GM23248 (cell line): ENCODE measurements at regions not wholly inside any gene's neighbourhood (a gene's known extent, or its start where the extent isn't known, plus 50 kb on each side); places are given as distances from the start of the nearest gene placed in this dataset.

Experiments
- DNase-seq: peaks from one replicate; pipeline ENCODE4 v3.0.0-alpha.2; 2015
- H2AFZ ChIP-seq: fragments of 200-600 bp; sonication (generic); 2 replicates; pipeline ENCODE4 v1.6.1; 2016; ENCODE audit warnings: antibody characterized with exemption
- H3F3A ChIP-seq: fragments of 200-600 bp; sonication (generic); 2 replicates; pipeline ENCODE4 v1.6.1; 2016; ENCODE audit warnings: mild to moderate bottlenecking, antibody characterized with exemption, mixed run types; ENCODE audit not compliant: insufficient read depth
- H3K27ac ChIP-seq: fragments of 200-600 bp; sonication (generic); 2 replicates; pipeline ENCODE4 v1.5.1; 2016; ENCODE audit warnings: mild to moderate bottlenecking
- H3K27me3 ChIP-seq: fragments of 200-600 bp; sonication (generic); replicated peaks from 2 replicates; pipeline ENCODE4 v1.6.1; 2016; ENCODE audit warnings: mild to moderate bottlenecking; ENCODE audit not compliant: insufficient read depth
- H3K36me3 ChIP-seq: fragments of 200-600 bp; sonication (generic); 2 replicates; pipeline ENCODE4 v1.6.1; 2016; ENCODE audit warnings: low read depth, mild to moderate bottlenecking
- H3K4me1 ChIP-seq: fragments of 200-600 bp; sonication (generic); 2 replicates; pipeline ENCODE4 v1.6.1; 2016; ENCODE audit warnings: mild to moderate bottlenecking; ENCODE audit not compliant: insufficient read depth
- H3K4me2 ChIP-seq: fragments of 200-600 bp; sonication (generic); one replicate; pipeline ENCODE4 v1.6.1; 2016; ENCODE audit warnings: mild to moderate bottlenecking; ENCODE audit not compliant: unreplicated experiment
- H3K4me3 ChIP-seq: fragments of 200-600 bp; sonication (generic); 2 replicates; pipeline ENCODE4 v1.5.1; 2016; ENCODE audit warnings: mild to moderate bottlenecking
- H3K79me2 ChIP-seq: fragments of 200-600 bp; sonication (generic); 2 replicates; pipeline ENCODE4 v1.6.1; 2016; ENCODE audit warnings: mild to moderate bottlenecking; ENCODE audit not compliant: insufficient read depth
- H3K9ac ChIP-seq: fragments of 200-600 bp; sonication (generic); 2 replicates; pipeline ENCODE4 v1.6.1; 2016; ENCODE audit warnings: mild to moderate bottlenecking
- H3K9me2 ChIP-seq: fragments of 200-600 bp; sonication (generic); 2 replicates; pipeline ENCODE4 v1.6.1; 2016; ENCODE audit warnings: mixed run types, mild to moderate bottlenecking, moderate library complexity; ENCODE audit not compliant: insufficient read depth
- H3K9me3 ChIP-seq: fragments of 200-600 bp; sonication (generic); one replicate; pipeline ENCODE4 v1.6.1; 2017; ENCODE audit warnings: low read depth
- H4K20me1 ChIP-seq: fragments of 200-600 bp; sonication (generic); 2 replicates; pipeline ENCODE4 v1.6.0; 2016; ENCODE audit not compliant: insufficient read depth
- EZH2 ChIP-seq: fragments of 200-600 bp; sonication (generic); IDR thresholded peaks from 2 replicates; pipeline ENCODE4 v1.6.1; 2018; ENCODE audit warnings: antibody characterized with exemption, mild to moderate bottlenecking; ENCODE audit not compliant: insufficient read depth, poor library complexity, severe bottlenecking
- EZH2phosphoT487 ChIP-seq: fragments of 200-600 bp; sonication (generic); IDR thresholded peaks from 2 replicates; pipeline ENCODE4 v1.6.1; 2018; ENCODE audit warnings: antibody characterized with exemption, moderate library complexity, mild to moderate bottlenecking, low read depth; ENCODE audit not compliant: insufficient read depth
- WGBS, 2 experiments: methylation state at CpG; one replicate each; pipeline ENCODE4 v1.1.6; 2015 to 2017; ENCODE audit warnings: low lambda C conversion rate in 2 of 2, low coverage in 1 of 2; ENCODE audit errors: missing lambda C conversion rate in 2 of 2; 5-methylcytosine and 5-hydroxymethylcytosine counted together
- in situ Hi-C: fragments of 300-500 bp; cut with MboI; formaldehyde crosslinking; loops from 2 replicates; pipeline ENCODE4 v1.15.0; 2020

DNA sequence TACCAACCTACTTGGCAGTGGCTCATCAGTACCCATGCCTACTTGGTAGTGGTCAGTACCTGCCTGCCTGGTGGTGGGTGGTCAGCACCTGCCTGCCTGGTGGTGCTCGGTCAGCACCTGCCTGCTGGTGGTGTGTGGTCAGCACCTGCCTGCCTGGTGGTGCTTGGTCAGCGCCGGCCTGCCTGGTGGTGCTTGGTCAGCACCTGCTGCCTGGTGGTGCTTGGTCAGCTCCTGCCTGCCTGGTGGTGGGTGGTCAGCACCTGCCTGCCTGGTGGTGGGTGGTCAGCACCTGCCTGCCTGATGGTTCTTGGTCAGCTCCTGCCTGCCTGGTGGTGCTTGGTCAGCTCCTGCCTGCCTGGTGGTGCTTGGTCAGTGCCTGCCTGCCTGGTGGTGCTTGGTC is 329.6 kb downstream of the RRAGC start:
- H3K9ac ChIP-seq = no peak overlapping the region
- WGBS, 2 experiments = 53 to 68% methylated on average over 3 of the region's 3 CpGs
- no peaks in the 10 kb centered on the region for H3F3A ChIP-seq
- H3K9me2 ChIP-seq = no peaks in the 10 kb centered on the region
- no peak overlapping the region for H3K4me2 ChIP-seq
- TF ChIP-seq EZH2 = no peak
- TF ChIP-seq EZH2phosphoT487 = no peak
- no peak overlapping the region for H3K27ac ChIP-seq
- no peaks in the 10 kb centered on the region for H3K4me1 ChIP-seq
- H2AFZ ChIP-seq = no peak overlapping the region
- no peaks in the 10 kb centered on the region for H3K79me2 ChIP-seq
- H4K20me1 ChIP-seq = no peaks in the 10 kb centered on the region
- no peaks in the 10 kb centered on the region for H3K9me3 ChIP-seq
- no peaks in the 10 kb centered on the region for H3K36me3 ChIP-seq
- in situ Hi-C loops = no loop called here
- no peak overlapping the region for H3K4me3 ChIP-seq
- H3K27me3 ChIP-seq = no peaks in the 10 kb centered on the region
- no peak for DNase-seq

DNA sequence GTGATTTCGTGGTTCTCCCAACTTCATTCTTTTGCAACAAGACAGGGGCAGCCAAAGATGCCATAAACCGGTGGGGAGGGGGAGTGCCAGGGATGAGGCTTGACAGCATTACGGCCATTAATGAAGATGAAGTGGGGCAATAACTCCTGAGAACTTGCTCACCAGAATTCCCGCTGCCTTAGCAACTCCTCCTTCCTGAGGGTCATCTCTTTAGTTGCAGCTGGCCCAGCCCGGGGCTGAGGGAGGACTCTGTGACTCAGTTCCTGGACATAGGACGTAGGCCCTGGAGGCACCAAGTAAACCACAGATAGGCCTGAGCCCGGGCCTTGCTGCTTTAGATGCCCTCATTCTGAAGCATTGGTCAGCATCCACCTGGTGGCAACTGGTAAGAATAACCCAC is 330.2 kb downstream of the RRAGC start:
- in situ Hi-C loops = no loop called here
- Histone ChIP-seq H2AFZ (no peak overlapping the region), H3K9me2 (no peaks in the 10 kb centered on the region), H3K79me2 (no peaks in the 10 kb centered on the region), H3K9ac (no peak overlapping the region), H3K36me3 (no peaks in the 10 kb centered on the region), H3K27me3 (no peaks in the 10 kb centered on the region), H3K27ac (no peak overlapping the region), H3K9me3 (no peaks in the 10 kb centered on the region), H3F3A (no peaks in the 10 kb centered on the region), H3K4me2 (no peak overlapping the region), H3K4me3 (no peak overlapping the region), H4K20me1 (no peaks in the 10 kb centered on the region), H3K4me1 (no peaks in the 10 kb centered on the region)
- peak; percentile 6 for DNase-seq
- 4 to 8% methylated on average over 7 of the region's 7 CpGs for WGBS, 2 experiments
- no peak for TF ChIP-seq EZH2
- TF ChIP-seq EZH2phosphoT487 = no peak

DNA sequence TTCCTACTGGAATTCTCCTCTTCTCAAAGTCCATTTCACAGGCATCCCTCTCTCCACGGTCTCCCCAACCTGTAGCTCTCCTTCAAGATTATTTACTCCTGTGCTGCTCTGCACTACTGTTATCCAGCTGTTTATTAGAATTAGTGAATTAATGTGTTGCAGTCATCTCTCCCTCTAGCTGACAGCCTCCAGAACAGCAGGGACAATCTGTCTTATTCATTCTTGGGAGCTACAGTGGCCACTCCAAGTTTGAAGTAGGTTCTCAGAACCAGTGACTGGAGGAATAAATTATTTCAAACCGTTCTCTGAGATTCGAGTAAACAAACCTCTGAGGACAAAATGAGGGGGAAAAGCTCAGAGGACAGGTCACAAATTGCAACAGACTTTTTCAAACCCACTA is 330.9 kb downstream of the RRAGC start:
- no peak overlapping the region for H3K4me3 ChIP-seq
- H3F3A ChIP-seq = no peaks in the 10 kb centered on the region
- no peak overlapping the region for H2AFZ ChIP-seq
- no peak overlapping the region for H3K9ac ChIP-seq
- in situ Hi-C loops = no loop called here
- H3K36me3 ChIP-seq = no peaks in the 10 kb centered on the region
- no peak for DNase-seq
- no peak overlapping the region for H3K27ac ChIP-seq
- H3K79me2 ChIP-seq = no peaks in the 10 kb centered on the region
- no peak overlapping the region for H3K4me2 ChIP-seq
- no peaks in the 10 kb centered on the region for H4K20me1 ChIP-seq
- H3K4me1 ChIP-seq = no peaks in the 10 kb centered on the region
- H3K9me2 ChIP-seq = no peaks in the 10 kb centered on the region
- TF ChIP-seq EZH2phosphoT487 (no peak), EZH2 (no peak)
- WGBS, 2 experiments = 0 to 4% methylated on average over 3 of the region's 3 CpGs
- no peaks in the 10 kb centered on the region for H3K9me3 ChIP-seq
- H3K27me3 ChIP-seq = no peaks in the 10 kb centered on the region

DNA sequence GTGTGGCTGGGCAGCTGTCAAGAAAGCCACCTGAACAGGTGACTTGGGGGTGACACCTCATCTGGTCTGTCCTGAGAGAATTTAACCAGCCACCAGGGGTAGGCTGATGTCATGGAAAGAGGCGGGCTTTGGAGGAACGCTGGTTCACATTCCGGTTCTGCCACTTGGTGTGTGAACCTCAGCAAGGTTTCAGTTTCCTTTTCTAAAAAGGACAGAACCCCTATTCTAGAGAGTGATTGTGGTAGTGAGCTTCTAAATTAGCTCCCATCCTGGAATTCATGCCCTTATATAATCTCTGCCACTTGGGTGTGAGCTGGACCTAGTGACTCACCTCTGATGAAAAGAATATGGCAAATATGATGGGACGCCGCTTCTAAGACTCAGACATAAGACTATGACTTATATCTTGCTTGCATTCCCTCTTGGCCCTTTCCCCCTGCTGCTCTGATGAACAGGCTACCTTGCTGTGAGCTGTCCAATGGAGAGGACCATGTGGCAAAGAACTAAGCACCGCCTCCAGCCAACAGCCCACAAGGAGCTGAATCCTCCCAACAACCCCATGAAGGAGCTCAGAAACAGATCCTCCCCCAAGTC is 332.1 kb downstream of the RRAGC start:
- 0 out of 2 replicates have a peak, but pooled peaks cover 3% of the 10 kb centered on the region for H3K27me3 ChIP-seq
- DNase-seq = peak; percentile 3

More for the DNA sequence above, 332.1 kb downstream of the RRAGC start:
- Histone ChIP-seq H3K4me1 (no peaks in the 10 kb centered on the region), H3F3A (no peaks in the 10 kb centered on the region), H3K9ac (no peak overlapping the region), H3K36me3 (no peaks in the 10 kb centered on the region), H3K27ac (no peak overlapping the region), H3K79me2 (no peaks in the 10 kb centered on the region), H3K4me3 (no peak overlapping the region), H3K9me2 (no peaks in the 10 kb centered on the region), H3K9me3 (no peaks in the 10 kb centered on the region), H4K20me1 (no peaks in the 10 kb centered on the region), H2AFZ (no peak overlapping the region), H3K4me2 (no peak overlapping the region)
- 18 to 28% methylated on average over 6 of the region's 6 CpGs for WGBS, 2 experiments
- TF ChIP-seq EZH2phosphoT487 (no peak), EZH2 (no peak)
- in situ Hi-C loops = no loop called here
